ENCODE measurements at regions not wholly inside any gene's neighbourhood (a gene's known extent, or its start where the extent isn't known, plus 50 kb on each side); places are given as distances from the start of the nearest gene placed in this dataset.
"Not testable (repeated sequence)": the region's sequence is repeated elsewhere in the genome, so short reads cannot be mapped to it uniquely, and the experiment has no call there.

- Mint-ChIP-seq H3K4me1 (ENCODE audit: low read depth in 2 of 2) (peaks cover 0 to 5% of the 10 kb centered on the region in 2 donors), H3K36me3 (ENCODE audit: insufficient read depth) (no peaks in the 10 kb centered on the region), H3K27ac (no peak overlapping the region), H3K27me3 (peaks cover 6 to 12% of the 10 kb centered on the region in 2 donors), H3K4me3 (no peak overlapping the region), H3K9me3 (no peaks in the 10 kb centered on the region)
- DNase-seq (no peak), ATAC-seq (replicated peaks) (no peak)
Measured at GRCh38 chr9:73095425-73095824, 56.2 kb upstream of the ANXA1 start.

DNA sequence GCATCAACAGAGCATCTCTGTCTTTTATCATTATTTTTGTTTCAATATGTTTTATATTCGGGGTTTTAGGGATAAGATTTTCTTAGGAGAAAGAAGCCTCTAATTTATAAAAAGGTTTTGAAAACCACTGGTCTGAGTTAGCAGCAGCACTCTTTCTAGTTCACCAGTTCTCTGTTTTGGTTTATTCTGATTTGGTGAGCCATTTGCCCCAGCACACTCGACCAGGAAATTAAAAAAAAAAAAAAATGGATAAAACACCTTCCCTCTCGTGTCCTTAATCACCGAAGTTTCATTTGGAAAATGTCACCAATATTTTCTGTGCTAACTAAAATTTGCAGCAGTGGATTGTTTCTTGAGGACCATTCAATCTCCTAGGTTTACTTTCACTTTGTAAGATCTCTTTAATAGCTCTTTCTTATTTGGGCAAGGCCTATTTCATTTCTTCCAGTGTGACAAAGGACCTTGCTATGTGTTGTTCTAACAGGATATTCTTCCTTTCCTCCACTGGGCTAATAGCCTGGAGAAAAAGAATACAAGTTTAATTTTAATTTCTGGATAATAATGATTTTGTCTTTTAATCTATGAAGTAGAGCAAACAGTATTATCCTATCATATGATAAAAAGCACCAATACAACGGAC is 57.8 kb upstream of the ANXA1 start:
- H3K27me3 Mint-ChIP-seq: peaks cover 0 to 14% of the 10 kb centered on the region in 2 donors
- DNase-seq (no peak), ATAC-seq (replicated peaks) (no peak)
- no peaks in the 10 kb centered on the region for H3K9me3 Mint-ChIP-seq
- no peaks in the 10 kb centered on the region for H3K36me3 Mint-ChIP-seq (ENCODE audit: insufficient read depth)
- H3K27ac Mint-ChIP-seq: no peak overlapping the region
- H3K4me3 Mint-ChIP-seq: peak overlapping the region; percentile 14 to 43
- peaks cover 0 to 5% of the 10 kb centered on the region in 2 donors for H3K4me1 Mint-ChIP-seq (ENCODE audit: low read depth in 2 of 2)

GRCh38 chr9:73093016-73093739 is 58.5 kb upstream of the ANXA1 start:
- DNase-seq (no peak), ATAC-seq (replicated peaks) (no peak)
- Mint-ChIP-seq H3K4me1 (ENCODE audit: low read depth in 2 of 2) (peaks cover 0 to 5% of the 10 kb centered on the region in 2 donors), H3K36me3 (ENCODE audit: insufficient read depth) (no peaks in the 10 kb centered on the region), H3K4me3 (peak overlapping the region in 1 of 2 donors; percentile 43), H3K27ac (no peak overlapping the region), H3K27me3 (peaks cover 5 to 20% of the 10 kb centered on the region in 2 donors), H3K9me3 (no peaks in the 10 kb centered on the region)

GRCh38 chr9:73091909-73092308 is 59.8 kb upstream of the ANXA1 start:
- Mint-ChIP-seq H3K36me3 (ENCODE audit: insufficient read depth) (no peaks in the 10 kb centered on the region), H3K27me3 (peaks cover 7 to 20% of the 10 kb centered on the region in 2 donors), H3K9me3 (no peaks in the 10 kb centered on the region), H3K27ac (no peak overlapping the region), H3K4me3 (no peak overlapping the region), H3K4me1 (ENCODE audit: low read depth in 2 of 2) (peaks cover 0 to 5% of the 10 kb centered on the region in 2 donors)
- ATAC-seq (replicated peaks): no peak
- DNase-seq: no peak

GRCh38 chr9:73090214-73090613 is 61.5 kb upstream of the ANXA1 start:
- Mint-ChIP-seq H3K4me3 (no peak overlapping the region), H3K27ac (no peak overlapping the region), H3K36me3 (ENCODE audit: insufficient read depth) (no peaks in the 10 kb centered on the region), H3K4me1 (ENCODE audit: low read depth in 2 of 2) (peaks cover 0 to 5% of the 10 kb centered on the region in 2 donors), H3K9me3 (no peaks in the 10 kb centered on the region), H3K27me3 (peaks cover 13 to 14% of the 10 kb centered on the region in 2 donors)
- ATAC-seq (replicated peaks): no peak
- no peak for DNase-seq

- Mint-ChIP-seq H3K4me3 (no peak overlapping the region), H3K9me3 (no peaks in the 10 kb centered on the region), H3K4me1 (ENCODE audit: low read depth in 2 of 2) (peaks cover 0 to 5% of the 10 kb centered on the region in 2 donors), H3K36me3 (ENCODE audit: insufficient read depth) (no peaks in the 10 kb centered on the region), H3K27ac (no peak overlapping the region), H3K27me3 (peaks cover 15 to 17% of the 10 kb centered on the region in 2 donors)
- no peak for ATAC-seq (replicated peaks)
- DNase-seq: no peak
Measured at GRCh38 chr9:73089304-73089985, 62.2 kb upstream of the ANXA1 start.

DNA sequence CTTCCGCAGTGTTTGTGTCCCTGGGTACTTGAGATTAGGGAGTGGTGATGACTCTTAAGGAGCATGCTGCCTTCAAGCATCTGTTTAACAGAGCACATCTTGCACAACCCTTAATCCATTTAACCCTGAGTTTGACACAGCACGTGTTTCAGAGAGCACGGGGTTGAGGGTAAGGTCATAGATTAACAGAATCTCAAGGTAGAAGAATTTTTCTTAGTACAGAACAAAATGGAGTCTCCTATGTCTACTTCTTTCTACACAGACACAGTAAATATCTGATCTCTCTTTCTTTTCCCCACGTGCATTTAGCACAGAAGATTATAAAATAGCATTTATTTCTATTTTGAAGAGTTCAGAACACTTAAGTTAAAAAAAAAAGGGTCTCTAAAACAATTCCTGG is 63.8 kb upstream of the ANXA1 start:
- H3K4me1 Mint-ChIP-seq (ENCODE audit: low read depth in 2 of 2); ATAC-seq (replicated peaks); H3K4me3 Mint-ChIP-seq; H3K36me3 Mint-ChIP-seq (ENCODE audit: insufficient read depth); H3K9me3 Mint-ChIP-seq; H3K27ac Mint-ChIP-seq; DNase-seq: not testable (repeated sequence)
- H3K27me3 Mint-ChIP-seq: peaks cover 19 to 22% of the 10 kb centered on the region in 2 donors

DNA sequence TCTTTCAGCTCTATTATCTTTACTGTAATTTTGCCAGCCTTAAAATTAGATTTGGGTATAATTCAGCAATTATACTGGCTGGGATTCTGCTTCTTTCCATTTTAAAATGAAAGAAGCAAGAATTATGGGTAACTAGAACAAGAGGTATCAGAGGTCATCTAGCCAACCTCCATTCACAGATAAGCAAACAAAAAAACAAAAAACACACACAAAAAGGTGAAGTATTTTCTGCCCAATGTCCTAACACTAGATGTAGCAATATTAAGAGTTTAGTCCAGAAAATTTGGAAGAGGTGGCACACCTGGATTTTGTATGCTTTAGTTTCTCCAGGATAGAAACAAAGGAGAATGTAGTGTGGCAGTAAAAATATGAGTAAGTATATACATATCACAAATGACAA is 68.1 kb upstream of the ANXA1 start:
- DNase-seq: no peak
- Mint-ChIP-seq H3K36me3 (ENCODE audit: insufficient read depth) (no peaks in the 10 kb centered on the region), H3K27ac (no peak overlapping the region), H3K27me3 (peaks cover 21 to 35% of the 10 kb centered on the region in 2 donors), H3K4me3 (no peak overlapping the region), H3K9me3 (no peaks in the 10 kb centered on the region), H3K4me1 (ENCODE audit: low read depth in 2 of 2) (no peaks in the 10 kb centered on the region)
- ATAC-seq (replicated peaks): no peak

DNA sequence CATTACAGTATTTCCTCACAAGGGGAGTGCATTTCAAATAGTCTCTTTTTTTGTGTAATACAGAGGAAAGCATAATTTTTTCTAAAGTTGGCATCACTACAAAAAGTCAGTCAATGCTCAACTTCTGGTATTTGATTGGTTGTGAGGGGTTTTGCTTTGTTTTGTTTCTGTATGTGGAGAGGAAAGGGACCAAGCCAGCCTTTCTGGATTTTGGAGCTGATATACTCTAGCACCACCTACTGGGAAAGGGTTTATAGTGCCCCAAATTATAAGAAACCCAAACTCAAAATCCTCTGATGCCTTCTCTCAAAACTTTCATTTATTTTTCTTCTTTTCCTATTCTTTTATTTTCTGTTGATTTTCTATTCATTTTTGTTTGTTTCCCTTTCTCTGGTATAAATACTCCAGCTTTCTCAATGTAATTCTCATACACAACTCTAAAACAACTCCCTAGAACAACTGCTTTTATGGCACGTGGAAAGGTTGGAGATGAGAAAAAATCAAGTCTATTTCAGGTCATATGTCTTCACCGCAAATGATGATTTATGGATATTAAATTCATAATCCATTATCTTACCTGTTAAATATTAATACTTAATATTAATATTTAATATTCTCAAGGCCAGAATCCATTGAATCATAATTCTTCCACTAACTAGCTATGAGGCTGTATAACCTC is 69.5 kb upstream of the ANXA1 start:
- DNase-seq (no peak), ATAC-seq (replicated peaks) (peak; percentile 55)
- Mint-ChIP-seq H3K4me1 (ENCODE audit: low read depth in 2 of 2) (no peaks in the 10 kb centered on the region), H3K27ac (no peak overlapping the region), H3K9me3 (no peaks in the 10 kb centered on the region), H3K4me3 (no peak overlapping the region), H3K27me3 (peaks cover 29 to 43% of the 10 kb centered on the region in 2 donors), H3K36me3 (ENCODE audit: insufficient read depth) (no peaks in the 10 kb centered on the region)

DNA sequence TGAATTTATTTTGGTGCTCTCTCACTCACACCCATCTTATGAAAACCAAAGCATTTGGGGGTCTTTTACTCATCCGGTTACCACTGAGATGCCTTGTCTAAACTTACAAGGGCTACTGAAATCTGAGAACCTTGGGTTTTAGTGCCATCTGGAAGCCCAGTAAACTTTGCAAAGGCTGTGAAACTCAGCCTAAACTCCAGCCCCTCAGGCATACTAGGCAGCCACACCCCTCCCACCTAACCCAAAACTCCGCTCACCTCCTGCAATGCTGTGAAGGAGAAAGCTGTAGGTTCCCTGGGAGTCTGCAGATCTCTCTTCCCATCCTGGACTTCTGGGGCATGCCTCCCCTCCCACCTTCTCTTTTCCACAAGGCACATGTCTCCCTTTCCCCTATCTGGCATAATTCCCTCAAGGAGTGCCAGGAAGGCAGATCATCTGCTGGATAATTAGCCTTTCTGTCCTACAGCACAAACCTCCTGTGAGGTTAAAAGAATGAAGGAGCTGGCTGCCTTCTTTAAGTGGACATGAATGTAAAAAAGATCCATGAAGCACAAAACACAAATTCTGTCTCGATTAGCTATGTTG is 71.5 kb upstream of the ANXA1 start:
- Mint-ChIP-seq H3K9me3 (no peaks in the 10 kb centered on the region), H3K36me3 (ENCODE audit: insufficient read depth) (no peaks in the 10 kb centered on the region), H3K4me1 (ENCODE audit: low read depth in 2 of 2) (no peaks in the 10 kb centered on the region), H3K4me3 (no peak overlapping the region), H3K27ac (no peak overlapping the region), H3K27me3 (peaks cover 32 to 36% of the 10 kb centered on the region in 2 donors)
- ATAC-seq (replicated peaks): no peak
- no peak for DNase-seq

- no peak overlapping the region for H3K4me3 Mint-ChIP-seq
- DNase-seq (no peak), ATAC-seq (replicated peaks) (no peak)
- H3K36me3 Mint-ChIP-seq (ENCODE audit: insufficient read depth): no peaks in the 10 kb centered on the region
- no peaks in the 10 kb centered on the region for H3K9me3 Mint-ChIP-seq
- no peak overlapping the region for H3K27ac Mint-ChIP-seq
- H3K4me1 Mint-ChIP-seq (ENCODE audit: low read depth in 2 of 2): no peaks in the 10 kb centered on the region
- H3K27me3 Mint-ChIP-seq: peaks cover 29 to 33% of the 10 kb centered on the region in 2 donors
Measured at GRCh38 chr9:73079326-73079725, 72.3 kb upstream of the ANXA1 start.

DNA sequence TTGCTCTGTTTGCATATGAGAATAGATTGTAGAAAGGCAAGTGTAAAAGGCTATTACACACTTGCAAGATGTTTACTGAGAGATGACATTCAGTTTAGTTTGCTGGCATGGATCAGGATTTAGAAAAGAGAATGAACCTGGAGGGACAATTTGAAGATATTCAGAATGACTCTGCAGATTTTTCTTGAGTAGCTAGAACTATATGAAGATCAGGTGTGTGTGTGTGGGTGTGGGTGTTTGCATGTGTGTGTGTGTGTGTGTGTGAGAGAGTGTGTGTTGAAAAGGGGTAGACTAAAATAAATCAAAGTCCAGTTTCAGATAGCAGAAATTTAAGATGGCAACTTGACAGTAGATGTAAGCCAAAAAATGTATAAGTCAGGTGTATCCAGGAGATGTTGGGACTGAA is 74.0 kb upstream of the ANXA1 start:
- DNase-seq (no peak), ATAC-seq (replicated peaks) (no peak)
- H3K4me1 Mint-ChIP-seq (ENCODE audit: low read depth in 2 of 2): no peaks in the 10 kb centered on the region
- H3K4me3 Mint-ChIP-seq: no peak overlapping the region
- H3K27me3 Mint-ChIP-seq: peaks cover 26 to 34% of the 10 kb centered on the region in 2 donors
- no peak overlapping the region for H3K27ac Mint-ChIP-seq
- H3K36me3 Mint-ChIP-seq (ENCODE audit: insufficient read depth): no peaks in the 10 kb centered on the region
- H3K9me3 Mint-ChIP-seq: no peaks in the 10 kb centered on the region

DNA sequence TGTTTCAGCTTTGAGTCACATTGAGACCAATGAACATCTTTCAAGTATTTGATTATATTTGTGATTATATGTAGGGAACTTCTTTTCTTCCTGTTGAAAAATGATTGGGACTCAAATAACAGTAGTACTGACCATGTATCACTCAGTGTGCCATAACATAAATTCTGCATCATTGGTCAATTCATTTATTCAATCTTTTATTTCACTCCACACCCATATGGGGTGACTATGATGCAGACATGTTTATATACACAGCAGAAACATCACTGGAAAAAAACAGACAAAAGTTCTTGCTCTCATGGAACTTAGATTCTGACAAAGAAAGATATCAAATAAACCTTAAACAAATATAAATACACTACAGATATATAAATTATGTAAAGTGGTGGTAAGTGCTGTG is 74.7 kb upstream of the ANXA1 start:
- peaks cover 30 to 38% of the 10 kb centered on the region in 2 donors for H3K27me3 Mint-ChIP-seq
- no peak for DNase-seq

More for the DNA sequence above, 74.7 kb upstream of the ANXA1 start:
- ATAC-seq (replicated peaks): no peak
- H3K27ac Mint-ChIP-seq: no peak overlapping the region
- no peaks in the 10 kb centered on the region for H3K9me3 Mint-ChIP-seq
- no peaks in the 10 kb centered on the region for H3K4me1 Mint-ChIP-seq (ENCODE audit: low read depth in 2 of 2)
- no peak overlapping the region for H3K4me3 Mint-ChIP-seq
- H3K36me3 Mint-ChIP-seq (ENCODE audit: insufficient read depth): peaks cover 3% of the 10 kb centered on the region
